ENCODE measurements at regions not wholly inside any gene's neighbourhood (a gene's known extent, or its start where the extent isn't known, plus 50 kb on each side); places are given as distances from the start of the nearest gene placed in this dataset.
A peak's percentile ranks its signal among the peaks of the same experiment; 100 is the strongest.

DNA sequence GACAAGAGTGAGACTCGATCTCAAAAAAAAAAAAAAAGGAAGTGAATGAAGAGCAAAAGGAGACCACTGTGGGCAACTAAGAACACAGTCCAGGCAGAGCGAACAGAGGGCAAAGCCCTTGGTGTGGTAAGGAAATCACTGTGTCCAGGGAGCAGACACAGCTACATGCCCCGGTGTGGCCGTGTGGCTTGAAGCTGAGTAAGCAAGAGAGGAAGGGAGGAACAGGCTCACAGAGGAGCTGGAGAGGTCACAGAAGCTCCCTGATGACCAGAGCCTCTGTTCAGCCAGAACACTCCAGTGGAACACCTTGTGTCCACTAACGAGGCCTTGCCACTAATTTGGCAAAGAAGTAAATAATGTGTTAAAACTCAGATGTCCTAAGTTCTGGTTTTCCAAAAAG lies 60.6 kb upstream of the GATA2 start:
- CTCF ChIA-PET, result interaction anchor here (1.6 to 1.8 kb wide), 4 partner anchors 14 to 55 kb away, joined by 3 to 8 read pairs (median 6); no protein-coding TSS in a partner anchor
- DNase-seq (ENCODE audit: low spot score) (no peak), ATAC-seq (no peak)
- POLR2A ChIA-PET, result no interaction called here
- Mint-ChIP-seq H3K4me1 (peaks cover 23% of the 10 kb centered on the region), H3K9me3 (no peaks in the 10 kb centered on the region; the same call in 1 of the 2 replicates), H3K27ac (no peak overlapping the region), H3K36me3 (no peaks in the 10 kb centered on the region), H3K27me3 (ENCODE audit: low read depth) (peaks cover 32% of the 10 kb centered on the region), H3K4me3 (no peak overlapping the region)
- TF ChIP-seq ATF1 (CRISPR knock-in tag; IDR thresholded peaks at IDR 0.05) (no peak), TEAD1 (CRISPR knock-in tag; IDR thresholded peaks at IDR 0.05) (no peak), HMGA2 (CRISPR knock-in tag; IDR thresholded peaks at IDR 0.05) (no peak), RELA (CRISPR knock-in tag; IDR thresholded peaks at IDR 0.05; ENCODE audit: borderline replicate concordance) (no peak)
- TF ChIP-seq, protein P1, sequence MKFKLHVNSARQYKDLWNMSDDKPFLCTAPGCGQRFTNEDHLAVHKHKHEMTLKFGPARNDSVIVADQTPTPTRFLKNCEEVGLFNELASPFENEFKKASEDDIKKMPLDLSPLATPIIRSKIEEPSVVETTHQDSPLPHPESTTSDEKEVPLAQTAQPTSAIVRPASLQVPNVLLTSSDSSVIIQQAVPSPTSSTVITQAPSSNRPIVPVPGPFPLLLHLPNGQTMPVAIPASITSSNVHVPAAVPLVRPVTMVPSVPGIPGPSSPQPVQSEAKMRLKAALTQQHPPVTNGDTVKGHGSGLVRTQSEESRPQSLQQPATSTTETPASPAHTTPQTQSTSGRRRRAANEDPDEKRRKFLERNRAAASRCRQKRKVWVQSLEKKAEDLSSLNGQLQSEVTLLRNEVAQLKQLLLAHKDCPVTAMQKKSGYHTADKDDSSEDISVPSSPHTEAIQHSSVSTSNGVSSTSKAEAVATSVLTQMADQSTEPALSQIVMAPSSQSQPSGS (CRISPR knock-in tag; IDR thresholded peaks at IDR 0.05; ENCODE audit: borderline replicate concordance, low read depth), result no peak
- TF ChIP-seq, protein P2, sequence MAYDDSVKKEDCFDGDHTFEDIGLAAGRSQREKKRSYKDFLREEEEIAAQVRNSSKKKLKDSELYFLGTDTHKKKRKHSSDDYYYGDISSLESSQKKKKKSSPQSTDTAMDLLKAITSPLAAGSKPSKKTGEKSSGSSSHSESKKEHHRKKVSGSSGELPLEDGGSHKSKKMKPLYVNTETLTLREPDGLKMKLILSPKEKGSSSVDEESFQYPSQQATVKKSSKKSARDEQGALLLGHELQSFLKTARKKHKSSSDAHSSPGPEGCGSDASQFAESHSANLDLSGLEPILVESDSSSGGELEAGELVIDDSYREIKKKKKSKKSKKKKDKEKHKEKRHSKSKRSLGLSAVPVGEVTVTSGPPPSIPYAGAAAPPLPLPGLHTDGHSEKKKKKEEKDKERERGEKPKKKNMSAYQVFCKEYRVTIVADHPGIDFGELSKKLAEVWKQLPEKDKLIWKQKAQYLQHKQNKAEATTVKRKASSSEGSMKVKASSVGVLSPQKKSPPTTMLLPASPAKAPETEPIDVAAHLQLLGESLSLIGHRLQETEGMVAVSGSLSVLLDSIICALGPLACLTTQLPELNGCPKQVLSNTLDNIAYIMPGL (CRISPR knock-in tag; IDR thresholded peaks at IDR 0.05), result no peak

DNA sequence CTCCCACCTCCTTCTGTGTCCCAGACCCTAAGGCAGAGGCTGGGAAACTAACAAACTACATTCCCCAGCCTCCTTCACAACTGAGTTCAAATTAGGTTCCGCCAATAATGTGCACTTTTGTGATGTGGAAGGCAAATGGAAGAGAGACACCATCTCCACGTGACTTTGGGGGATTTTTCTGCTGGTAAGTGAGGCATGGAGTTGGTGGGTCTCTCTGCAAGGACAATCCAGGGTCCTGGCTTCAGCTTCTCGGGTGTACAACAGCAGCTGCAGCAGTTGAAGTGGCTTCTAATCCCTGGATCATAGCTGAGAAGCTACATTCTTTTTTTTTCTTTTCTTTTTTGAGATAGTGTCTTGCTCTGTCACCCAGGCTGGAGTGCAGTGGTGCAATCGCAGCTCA lies 58.9 kb upstream of the GATA2 start:
- POLR2A ChIA-PET, result no interaction called here
- H3K4me1 Mint-ChIP-seq, result peaks cover 23% of the 10 kb centered on the region

DNA sequence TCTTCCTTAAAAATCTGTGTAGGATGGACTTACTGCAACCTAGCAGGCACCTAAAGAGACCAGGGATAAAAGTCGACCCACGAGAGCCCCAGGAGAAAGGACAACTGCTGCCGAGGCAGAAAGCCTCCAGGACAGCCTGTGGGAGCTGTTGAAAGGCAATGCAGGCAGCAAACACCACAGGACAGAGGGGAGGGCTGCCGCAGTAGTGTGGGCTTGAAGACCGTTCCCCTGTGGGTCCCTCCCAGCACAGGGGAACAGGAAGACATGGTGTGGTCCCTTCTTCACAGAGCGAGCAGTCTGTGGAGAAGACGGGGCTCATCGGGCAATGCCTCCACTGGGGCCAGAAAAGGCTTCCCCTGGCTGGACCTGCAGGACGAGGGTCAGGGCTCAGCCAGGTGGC lies 58.5 kb upstream of the GATA2 start:
- Mint-ChIP-seq H3K9me3 (no peaks in the 10 kb centered on the region), H3K4me3 (no peak overlapping the region), H3K27ac (no peak overlapping the region), H3K4me1 (peaks cover 20% of the 10 kb centered on the region), H3K36me3 (no peaks in the 10 kb centered on the region), H3K27me3 (ENCODE audit: low read depth) (peaks cover 32% of the 10 kb centered on the region)
- CTCF ChIA-PET, result interaction anchor here (2.2 to 3.0 kb wide), 2 partner anchors 21 to 33 kb away, joined by 5 to 15 read pairs; no protein-coding TSS in a partner anchor
- POLR2A ChIA-PET, result no interaction called here
- ATAC-seq (no peak), DNase-seq (ENCODE audit: low spot score) (no peak)
- no peak for TF ChIP-seq IRF2 (CRISPR knock-in tag; IDR thresholded peaks at IDR 0.05; ENCODE audit: borderline replicate concordance, low read depth)
- TF ChIP-seq, protein P3, sequence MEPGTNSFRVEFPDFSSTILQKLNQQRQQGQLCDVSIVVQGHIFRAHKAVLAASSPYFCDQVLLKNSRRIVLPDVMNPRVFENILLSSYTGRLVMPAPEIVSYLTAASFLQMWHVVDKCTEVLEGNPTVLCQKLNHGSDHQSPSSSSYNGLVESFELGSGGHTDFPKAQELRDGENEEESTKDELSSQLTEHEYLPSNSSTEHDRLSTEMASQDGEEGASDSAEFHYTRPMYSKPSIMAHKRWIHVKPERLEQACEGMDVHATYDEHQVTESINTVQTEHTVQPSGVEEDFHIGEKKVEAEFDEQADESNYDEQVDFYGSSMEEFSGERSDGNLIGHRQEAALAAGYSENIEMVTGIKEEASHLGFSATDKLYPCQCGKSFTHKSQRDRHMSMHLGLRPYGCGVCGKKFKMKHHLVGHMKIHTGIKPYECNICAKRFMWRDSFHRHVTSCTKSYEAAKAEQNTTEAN (CRISPR knock-in tag; IDR thresholded peaks at IDR 0.05), result no peak
- no peak for TF ChIP-seq TEAD4 (CRISPR knock-in tag; IDR thresholded peaks at IDR 0.05)
- TF ChIP-seq JAZF1 (CRISPR knock-in tag; IDR thresholded peaks at IDR 0.05), result no peak
- no peak for TF ChIP-seq OVOL2 (CRISPR knock-in tag; IDR thresholded peaks at IDR 0.05; ENCODE audit: borderline replicate concordance)
- TF ChIP-seq, protein P4, sequence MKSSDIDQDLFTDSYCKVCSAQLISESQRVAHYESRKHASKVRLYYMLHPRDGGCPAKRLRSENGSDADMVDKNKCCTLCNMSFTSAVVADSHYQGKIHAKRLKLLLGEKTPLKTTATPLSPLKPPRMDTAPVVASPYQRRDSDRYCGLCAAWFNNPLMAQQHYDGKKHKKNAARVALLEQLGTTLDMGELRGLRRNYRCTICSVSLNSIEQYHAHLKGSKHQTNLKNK (CRISPR knock-in tag; IDR thresholded peaks at IDR 0.05), result no peak
- TF ChIP-seq, protein P5, sequence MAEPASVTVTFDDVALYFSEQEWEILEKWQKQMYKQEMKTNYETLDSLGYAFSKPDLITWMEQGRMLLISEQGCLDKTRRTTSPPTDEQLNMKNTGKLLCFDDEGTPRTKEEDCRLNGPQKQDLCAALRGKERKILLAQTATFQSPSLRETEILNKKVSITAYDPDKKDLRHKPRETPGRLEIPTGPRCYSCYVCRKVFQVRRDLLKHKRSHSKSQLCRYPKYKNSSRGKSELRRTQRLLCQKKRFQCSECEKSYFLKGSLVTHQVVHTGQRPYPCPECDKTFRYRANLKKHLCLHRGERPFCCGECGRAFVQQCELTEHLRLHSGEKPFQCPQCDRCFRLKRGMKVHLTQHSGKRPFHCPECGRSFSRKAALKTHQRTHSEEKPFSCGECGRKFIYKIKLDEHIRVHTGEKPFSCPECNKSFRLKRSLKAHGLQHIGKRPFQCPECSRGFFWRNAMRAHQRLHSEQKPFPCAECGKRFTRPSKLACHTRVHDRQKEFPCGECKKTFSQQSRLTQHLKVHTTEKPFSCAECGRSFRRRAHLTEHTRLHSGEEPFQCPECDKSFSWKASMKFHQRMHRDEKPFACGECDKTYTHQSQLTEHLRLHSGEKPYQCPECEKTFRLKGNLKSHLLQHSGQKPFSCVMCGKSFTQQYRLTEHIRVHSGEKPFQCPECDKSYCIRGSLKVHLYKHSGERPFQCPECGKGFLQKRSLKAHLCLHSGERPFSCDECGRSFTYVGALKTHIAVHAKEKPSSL (CRISPR knock-in tag; conservative IDR thresholded peaks at IDR 0.05), result no peak
- TF ChIP-seq ZNF423 (CRISPR knock-in tag; IDR thresholded peaks at IDR 0.05), result no peak
- TF ChIP-seq, protein P6, sequence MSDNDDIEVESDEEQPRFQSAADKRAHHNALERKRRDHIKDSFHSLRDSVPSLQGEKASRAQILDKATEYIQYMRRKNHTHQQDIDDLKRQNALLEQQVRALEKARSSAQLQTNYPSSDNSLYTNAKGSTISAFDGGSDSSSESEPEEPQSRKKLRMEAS (CRISPR knock-in tag; IDR thresholded peaks at IDR 0.05), result no peak
- TF ChIP-seq GTF2I (CRISPR knock-in tag; conservative IDR thresholded peaks at IDR 0.05), result no peak
- TF ChIP-seq, protein P7, sequence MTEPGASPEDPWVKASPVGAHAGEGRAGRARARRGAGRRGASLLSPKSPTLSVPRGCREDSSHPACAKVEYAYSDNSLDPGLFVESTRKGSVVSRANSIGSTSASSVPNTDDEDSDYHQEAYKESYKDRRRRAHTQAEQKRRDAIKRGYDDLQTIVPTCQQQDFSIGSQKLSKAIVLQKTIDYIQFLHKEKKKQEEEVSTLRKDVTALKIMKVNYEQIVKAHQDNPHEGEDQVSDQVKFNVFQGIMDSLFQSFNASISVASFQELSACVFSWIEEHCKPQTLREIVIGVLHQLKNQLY (CRISPR knock-in tag; IDR thresholded peaks at IDR 0.05), result no peak

More for the DNA sequence above, 58.9 kb upstream of the GATA2 start:
- Mint-ChIP-seq H3K4me3 (no peak overlapping the region), H3K36me3 (no peaks in the 10 kb centered on the region), H3K27me3 (ENCODE audit: low read depth) (peaks cover 29% of the 10 kb centered on the region), H3K27ac (no peak overlapping the region), H3K9me3 (no peaks in the 10 kb centered on the region)
- no peak for ATAC-seq
- DNase-seq (ENCODE audit: low spot score), result no peak
- CTCF ChIA-PET, result interaction anchor here (2.2 to 3.0 kb wide), 2 partner anchors 21 to 33 kb away, joined by 5 to 15 read pairs; no protein-coding TSS in a partner anchor
- TF ChIP-seq, protein P8, sequence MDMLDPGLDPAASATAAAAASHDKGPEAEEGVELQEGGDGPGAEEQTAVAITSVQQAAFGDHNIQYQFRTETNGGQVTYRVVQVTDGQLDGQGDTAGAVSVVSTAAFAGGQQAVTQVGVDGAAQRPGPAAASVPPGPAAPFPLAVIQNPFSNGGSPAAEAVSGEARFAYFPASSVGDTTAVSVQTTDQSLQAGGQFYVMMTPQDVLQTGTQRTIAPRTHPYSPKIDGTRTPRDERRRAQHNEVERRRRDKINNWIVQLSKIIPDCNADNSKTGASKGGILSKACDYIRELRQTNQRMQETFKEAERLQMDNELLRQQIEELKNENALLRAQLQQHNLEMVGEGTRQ (CRISPR knock-in tag; IDR thresholded peaks at IDR 0.05), result peak; percentile 45; the same call in 1 of the 2 replicates
- TF ChIP-seq, protein P9, sequence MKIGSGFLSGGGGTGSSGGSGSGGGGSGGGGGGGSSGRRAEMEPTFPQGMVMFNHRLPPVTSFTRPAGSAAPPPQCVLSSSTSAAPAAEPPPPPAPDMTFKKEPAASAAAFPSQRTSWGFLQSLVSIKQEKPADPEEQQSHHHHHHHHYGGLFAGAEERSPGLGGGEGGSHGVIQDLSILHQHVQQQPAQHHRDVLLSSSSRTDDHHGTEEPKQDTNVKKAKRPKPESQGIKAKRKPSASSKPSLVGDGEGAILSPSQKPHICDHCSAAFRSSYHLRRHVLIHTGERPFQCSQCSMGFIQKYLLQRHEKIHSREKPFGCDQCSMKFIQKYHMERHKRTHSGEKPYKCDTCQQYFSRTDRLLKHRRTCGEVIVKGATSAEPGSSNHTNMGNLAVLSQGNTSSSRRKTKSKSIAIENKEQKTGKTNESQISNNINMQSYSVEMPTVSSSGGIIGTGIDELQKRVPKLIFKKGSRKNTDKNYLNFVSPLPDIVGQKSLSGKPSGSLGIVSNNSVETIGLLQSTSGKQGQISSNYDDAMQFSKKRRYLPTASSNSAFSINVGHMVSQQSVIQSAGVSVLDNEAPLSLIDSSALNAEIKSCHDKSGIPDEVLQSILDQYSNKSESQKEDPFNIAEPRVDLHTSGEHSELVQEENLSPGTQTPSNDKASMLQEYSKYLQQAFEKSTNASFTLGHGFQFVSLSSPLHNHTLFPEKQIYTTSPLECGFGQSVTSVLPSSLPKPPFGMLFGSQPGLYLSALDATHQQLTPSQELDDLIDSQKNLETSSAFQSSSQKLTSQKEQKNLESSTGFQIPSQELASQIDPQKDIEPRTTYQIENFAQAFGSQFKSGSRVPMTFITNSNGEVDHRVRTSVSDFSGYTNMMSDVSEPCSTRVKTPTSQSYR (CRISPR knock-in tag; IDR thresholded peaks at IDR 0.05), result no peak

All from WTC11 (cell line).